22Rv1 (cell line): ENCODE measurements at regions not wholly inside any gene's neighbourhood (a gene's known extent, or its start where the extent isn't known, plus 50 kb on each side); places are given as distances from the start of the nearest gene placed in this dataset.

ENCODE experiments used
- CTCF ChIP-seq: fragments of 450-650 bp; IDR thresholded peaks from 2 replicates; pipeline ENCODE4 v1.5.1; 2017; ENCODE audit warnings: mild to moderate bottlenecking
- ZFX ChIP-seq: fragments of 450-650 bp; IDR thresholded peaks from 2 replicates; pipeline ENCODE4 v1.6.1; 2017; ENCODE audit warnings: antibody characterized with exemption, borderline replicate concordance

- no peak for TF ChIP-seq CTCF
- no peak for TF ChIP-seq ZFX
Observed at GRCh38 chr11:122207921-122208764, 92.1 kb upstream of the BLID start.
